Mucosa of descending colon (tissue), 3 donors: ENCODE measurements at regions not wholly inside any gene's neighbourhood (a gene's known extent, or its start where the extent isn't known, plus 50 kb on each side); places are given as distances from the start of the nearest gene placed in this dataset.

Experiments used
- ATAC-seq: fragments of 200-7000 bp; cut with Tn5 transposase; one replicate; pipeline ENCODE4 v1.9.1; 2020; ENCODE audit warnings: mild to moderate bottlenecking, moderate library complexity
- DNase-seq, 3 donors: peaks; one replicate each; pipeline ENCODE4 v3.0.0-alpha.2; 2020
- H3K36me3 ChIP-seq: fragments of 200-600 bp; one replicate; pipeline ENCODE4 v1.8.0; 2021; ENCODE audit warnings: low read depth, mild to moderate bottlenecking
- H3K4me1 ChIP-seq: fragments of 200-600 bp; one replicate; pipeline ENCODE4 v1.8.0; 2021; ENCODE audit warnings: low read depth, mild to moderate bottlenecking
- H3K4me3 ChIP-seq: fragments of 200-600 bp; one replicate; pipeline ENCODE4 v1.8.0; 2021; ENCODE audit warnings: mild to moderate bottlenecking
- H3K9me3 ChIP-seq: fragments of 200-600 bp; one replicate; pipeline ENCODE4 v1.8.0; 2021; ENCODE audit warnings: mild to moderate bottlenecking
- intact Hi-C, 2 donors: fragments of 100-400 bp; cut with DNase I in 1 of 2; cut with micrococcal nuclease in 1 of 2; formaldehyde crosslinking; loops; one replicate each; pipeline versions ENCODE4 v1.11.0 to v1.11.1; 2022; cut with DNase I, micrococcal nuclease
- TF ChIP-seq, protein P1 (sequence below): fragments of 200-600 bp; IDR thresholded peaks from one replicate; pipeline ENCODE4 v1.8.0; 2022; ENCODE audit warnings: antibody characterized with exemption, mild to moderate bottlenecking
- donor health status: DM: no; HTN: no; CAD: no; lungs with moderate emphysema.
- donor health status: DM: no; HTN: no; CAD: no.
- donor health status: DM: no; HTN: yes; CAD: no.

- DNase-seq (no peak), ATAC-seq (no peak)
- Histone ChIP-seq H3K4me1 (peaks cover 2% of the 10 kb centered on the region), H3K36me3 (no peaks in the 10 kb centered on the region), H3K4me3 (no peak overlapping the region), H3K9me3 (no peaks in the 10 kb centered on the region)
- intact Hi-C loops: no loop called here
- TF ChIP-seq, protein P1, sequence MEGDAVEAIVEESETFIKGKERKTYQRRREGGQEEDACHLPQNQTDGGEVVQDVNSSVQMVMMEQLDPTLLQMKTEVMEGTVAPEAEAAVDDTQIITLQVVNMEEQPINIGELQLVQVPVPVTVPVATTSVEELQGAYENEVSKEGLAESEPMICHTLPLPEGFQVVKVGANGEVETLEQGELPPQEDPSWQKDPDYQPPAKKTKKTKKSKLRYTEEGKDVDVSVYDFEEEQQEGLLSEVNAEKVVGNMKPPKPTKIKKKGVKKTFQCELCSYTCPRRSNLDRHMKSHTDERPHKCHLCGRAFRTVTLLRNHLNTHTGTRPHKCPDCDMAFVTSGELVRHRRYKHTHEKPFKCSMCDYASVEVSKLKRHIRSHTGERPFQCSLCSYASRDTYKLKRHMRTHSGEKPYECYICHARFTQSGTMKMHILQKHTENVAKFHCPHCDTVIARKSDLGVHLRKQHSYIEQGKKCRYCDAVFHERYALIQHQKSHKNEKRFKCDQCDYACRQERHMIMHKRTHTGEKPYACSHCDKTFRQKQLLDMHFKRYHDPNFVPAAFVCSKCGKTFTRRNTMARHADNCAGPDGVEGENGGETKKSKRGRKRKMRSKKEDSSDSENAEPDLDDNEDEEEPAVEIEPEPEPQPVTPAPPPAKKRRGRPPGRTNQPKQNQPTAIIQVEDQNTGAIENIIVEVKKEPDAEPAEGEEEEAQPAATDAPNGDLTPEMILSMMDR: no peak
These were observed 140.1 kb upstream of the CPSF6 start for GRCh38 chr12:69099201-69099837.

GRCh38 chr12:69101505-69101904, 137.9 kb upstream of the CPSF6 start:
- Histone ChIP-seq H3K4me1 (peaks cover 2% of the 10 kb centered on the region), H3K9me3 (no peaks in the 10 kb centered on the region), H3K36me3 (no peaks in the 10 kb centered on the region), H3K4me3 (no peak overlapping the region)
- DNase-seq (peak in 1 of 3 donors; percentile 27), ATAC-seq (peak; percentile 45)
- TF ChIP-seq, protein P1: no peak
- intact Hi-C loops: no loop called here

- TF ChIP-seq, protein P1: no peak
- no peak for DNase-seq
- Histone ChIP-seq H3K4me1 (peaks cover 2% of the 10 kb centered on the region), H3K9me3 (no peaks in the 10 kb centered on the region), H3K36me3 (no peaks in the 10 kb centered on the region), H3K4me3 (no peak overlapping the region)
- intact Hi-C loops: no loop called here
- peak; percentile 71 for ATAC-seq
These were observed 136.5 kb upstream of the CPSF6 start for GRCh38 chr12:69102856-69103255.

GRCh38 chr12:69105101-69105962, 134.0 kb upstream of the CPSF6 start:
- H3K4me3 ChIP-seq: no peak overlapping the region
- no peaks in the 10 kb centered on the region for H3K9me3 ChIP-seq
- TF ChIP-seq, protein P1: no peak
- H3K36me3 ChIP-seq: no peaks in the 10 kb centered on the region
- ATAC-seq (no peak), DNase-seq (no peak)
- intact Hi-C loops: no loop called here
- peaks cover 2% of the 10 kb centered on the region for H3K4me1 ChIP-seq

DNA sequence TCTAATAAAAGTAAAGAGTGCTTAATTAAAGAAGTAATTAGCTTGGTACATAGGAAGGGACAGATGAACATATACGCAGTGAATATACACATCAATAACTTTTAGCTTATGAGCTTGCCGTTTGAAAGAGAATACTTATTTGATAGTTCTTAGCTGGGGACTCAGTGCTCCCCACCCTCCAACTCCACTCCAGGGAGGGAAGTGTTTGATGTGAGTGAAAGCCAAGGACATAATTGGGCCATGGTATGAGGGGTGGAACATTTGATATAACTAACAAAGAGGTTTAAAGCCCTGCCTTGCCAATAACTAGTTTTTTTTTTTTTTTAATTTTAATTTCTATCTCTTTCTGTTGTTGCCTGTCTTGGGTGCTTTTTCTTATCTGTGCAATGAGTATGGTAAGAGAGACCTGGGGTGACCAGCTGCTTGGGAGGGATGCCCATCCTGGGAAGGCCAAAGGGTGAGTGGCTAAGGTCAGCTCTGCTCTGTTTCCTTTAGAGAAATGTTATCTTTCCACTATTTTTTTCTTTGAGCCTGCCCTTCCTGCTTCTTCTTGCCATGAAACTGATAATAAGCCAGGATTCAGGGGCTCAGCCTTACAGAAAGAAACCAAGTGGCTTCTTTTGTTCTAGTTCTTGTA, 132.8 kb upstream of the CPSF6 start:
- intact Hi-C loops: no loop called here
- DNase-seq (no peak), ATAC-seq (no peak)
- peaks cover 2% of the 10 kb centered on the region for H3K4me1 ChIP-seq
- TF ChIP-seq, protein P1: no peak
- no peak overlapping the region for H3K4me3 ChIP-seq
- no peaks in the 10 kb centered on the region for H3K36me3 ChIP-seq
- H3K9me3 ChIP-seq: no peaks in the 10 kb centered on the region
